NOMO-1 treated with dmso at 0.1 percent for 144 hours (cell line): ENCODE measurements at regions not wholly inside any gene's neighbourhood (a gene's known extent, or its start where the extent isn't known, plus 50 kb on each side); places are given as distances from the start of the nearest gene placed in this dataset.
"Not testable (repeated sequence)": the region's sequence is repeated elsewhere in the genome, so short reads cannot be mapped to it uniquely, and the experiment has no call there.

Experiments used
- DNase-seq: peaks from one replicate; lab custom pipeline; 2025; ENCODE audit not compliant: unreplicated experiment; lab: John Stamatoyannopoulos, UW

DNA sequence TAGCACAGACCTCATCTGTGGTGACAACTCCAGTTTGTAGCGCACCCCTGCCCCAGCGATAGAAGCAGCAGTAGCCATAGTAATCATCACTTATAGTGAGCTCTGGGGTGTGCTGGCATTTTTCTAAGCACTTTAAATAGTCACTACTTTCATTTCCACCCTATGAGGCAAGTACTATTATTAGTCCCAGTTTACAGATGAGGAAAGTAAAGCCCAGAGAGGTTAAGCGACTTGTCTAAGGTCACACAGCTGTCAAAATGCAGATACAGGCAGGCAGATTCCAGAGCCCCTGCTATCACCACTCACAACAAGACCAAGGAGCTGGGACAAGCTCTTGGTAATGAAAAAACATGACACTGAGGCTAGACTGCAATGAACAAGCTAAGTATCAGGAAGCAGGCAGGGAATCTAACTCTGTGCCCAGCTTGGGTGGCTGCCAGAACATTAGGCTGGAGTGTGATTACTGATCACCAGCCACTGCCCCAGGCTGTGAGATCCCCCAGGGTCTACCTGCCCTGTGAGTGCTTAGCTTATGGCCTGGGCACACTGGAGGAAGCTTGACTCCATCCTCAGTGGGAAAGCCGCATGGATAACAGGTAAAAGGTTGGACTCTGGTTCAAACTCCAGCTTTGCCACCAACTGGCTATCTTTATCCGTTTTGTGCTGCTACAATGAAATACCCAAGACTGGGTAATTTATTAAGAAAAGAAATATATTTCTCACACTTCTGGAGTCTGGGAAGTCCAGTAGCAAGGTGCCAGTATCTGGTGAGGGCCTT is 561.1 kb downstream of the MN1 start:
- DNase-seq = no peak

DNA sequence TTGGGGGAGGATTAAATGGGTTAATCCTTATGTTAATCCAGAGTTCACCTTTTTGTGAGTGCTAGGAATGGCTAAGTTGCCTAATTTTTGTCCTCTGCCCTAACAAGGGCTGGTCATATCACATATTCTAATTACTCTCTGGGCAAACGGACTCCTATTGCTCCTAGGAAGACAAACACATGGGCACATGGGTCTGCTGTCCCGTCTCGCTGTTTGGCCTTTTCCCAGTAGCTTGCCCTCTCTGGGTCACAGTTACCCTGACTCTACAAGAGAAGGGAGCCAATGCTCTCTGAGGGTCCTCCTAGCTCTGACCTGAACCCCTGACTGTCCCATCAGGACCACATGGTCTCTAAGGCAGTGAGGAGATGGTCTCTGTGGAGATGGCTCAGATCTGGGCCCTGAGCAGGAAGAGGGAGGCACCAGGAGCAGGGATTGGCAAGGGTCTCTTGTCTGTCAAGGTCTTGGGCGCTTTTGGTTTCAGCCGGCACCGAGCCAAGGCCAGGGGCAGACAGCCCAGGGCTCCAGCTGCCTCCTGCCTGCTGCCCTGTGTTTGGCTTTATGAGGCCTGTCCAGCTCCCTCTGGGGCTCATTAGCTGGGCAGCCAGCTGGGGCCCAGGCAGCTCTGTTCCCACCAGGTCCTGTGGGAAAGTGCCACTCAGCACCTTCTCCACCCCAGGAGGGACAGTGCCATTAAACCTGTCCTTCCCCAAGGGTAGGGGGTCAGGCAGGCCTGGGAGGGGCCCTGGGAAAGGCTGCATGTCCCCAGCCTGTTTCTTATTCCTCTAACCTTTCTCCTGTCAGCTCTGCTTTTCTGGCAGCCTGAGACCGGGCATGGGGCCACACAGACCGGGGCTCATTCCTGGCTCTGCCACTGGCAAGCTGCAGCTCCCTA is 559.9 kb downstream of the MN1 start:
- DNase-seq = no peak

DNA sequence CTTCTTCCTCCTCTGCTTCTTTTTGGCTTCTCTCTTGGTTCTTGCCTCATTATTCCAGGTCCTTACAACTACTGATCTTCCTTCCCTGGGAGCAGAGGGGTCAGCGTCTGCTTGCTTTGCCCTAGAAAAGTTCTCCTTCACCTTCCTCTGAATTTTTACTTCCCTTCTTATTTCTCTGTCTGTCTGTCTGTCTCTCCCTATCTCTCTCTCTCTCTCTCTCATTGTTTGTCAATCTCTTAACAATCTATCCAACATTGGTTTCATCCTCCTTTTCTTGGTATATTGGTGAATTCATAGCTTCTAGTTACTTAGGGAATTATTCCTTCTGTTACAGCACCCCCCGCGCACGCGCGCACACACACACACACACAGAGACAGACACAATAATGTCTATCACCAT is 559.1 kb downstream of the MN1 start:
- no peak for DNase-seq

DNA sequence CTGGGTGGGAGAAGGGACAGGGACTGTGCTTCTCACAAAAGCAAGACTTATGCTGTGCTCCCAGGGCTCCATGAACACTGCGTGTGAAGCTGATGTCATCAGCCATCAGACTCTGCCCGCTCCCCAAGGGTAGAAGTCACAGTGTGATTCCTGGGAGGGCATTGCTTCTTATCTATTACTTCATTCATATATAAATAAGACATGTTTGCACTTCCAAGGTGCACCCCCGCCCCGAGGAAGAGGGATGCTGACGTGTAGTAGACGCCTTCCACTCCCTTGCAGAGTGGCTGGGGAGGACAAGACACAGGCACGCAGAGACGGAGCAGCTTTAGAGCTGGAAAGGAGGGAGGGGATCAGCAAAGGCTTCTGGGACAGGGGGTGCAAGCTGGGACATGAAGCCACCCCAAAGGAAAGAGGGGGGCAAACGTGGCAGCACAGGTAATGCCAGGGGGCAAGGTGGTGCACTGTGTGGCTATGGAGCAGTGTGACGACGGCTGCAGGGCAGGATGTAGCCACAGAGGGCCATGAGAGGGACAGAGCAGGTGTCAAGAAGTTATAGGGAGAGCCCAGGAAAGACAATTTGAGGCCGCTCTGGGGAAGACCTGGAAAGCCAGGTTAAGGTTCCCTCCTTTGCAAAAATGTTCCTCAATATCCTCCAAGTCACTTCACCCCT is 558.5 kb downstream of the MN1 start:
- no peak for DNase-seq

DNA sequence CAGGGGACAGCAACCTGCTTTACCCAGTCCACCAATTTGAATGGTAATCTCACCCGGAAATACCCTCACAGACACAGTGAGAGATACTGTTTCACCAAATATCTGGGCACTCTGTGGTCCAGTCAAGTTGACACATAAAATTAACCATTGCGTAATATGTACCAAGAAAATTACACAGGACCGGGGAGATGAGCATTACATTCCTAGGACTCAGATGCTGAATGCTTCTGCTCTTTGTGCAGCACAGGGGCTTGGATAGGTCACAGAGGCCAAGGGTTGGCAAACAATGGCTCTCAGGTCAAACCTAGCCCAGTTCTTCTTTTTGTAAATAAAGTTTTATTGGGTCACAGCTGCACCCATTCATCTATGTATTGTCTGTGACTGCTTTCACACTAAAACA is 557.2 kb downstream of the MN1 start:
- no peak for DNase-seq

DNA sequence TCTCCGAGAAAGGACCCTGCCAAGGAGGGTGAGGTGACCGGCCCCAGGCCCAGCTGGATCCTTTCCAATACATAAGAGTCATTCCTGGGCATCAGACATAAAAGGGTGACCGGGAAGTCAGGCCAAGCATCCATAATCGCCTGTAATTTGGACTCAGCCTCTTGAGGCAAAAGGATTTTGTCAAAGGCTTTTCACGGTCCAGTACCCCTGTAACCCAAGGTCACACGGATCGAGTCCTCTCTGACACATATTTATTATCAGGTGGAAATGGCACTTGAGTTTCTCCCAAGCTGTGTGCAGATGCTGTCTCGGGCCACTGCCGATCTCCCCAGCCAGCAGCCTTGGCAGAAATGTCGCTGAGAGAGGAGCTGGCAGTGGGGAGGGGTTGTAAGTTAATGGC is 556.5 kb downstream of the MN1 start:
- DNase-seq = no peak

DNA sequence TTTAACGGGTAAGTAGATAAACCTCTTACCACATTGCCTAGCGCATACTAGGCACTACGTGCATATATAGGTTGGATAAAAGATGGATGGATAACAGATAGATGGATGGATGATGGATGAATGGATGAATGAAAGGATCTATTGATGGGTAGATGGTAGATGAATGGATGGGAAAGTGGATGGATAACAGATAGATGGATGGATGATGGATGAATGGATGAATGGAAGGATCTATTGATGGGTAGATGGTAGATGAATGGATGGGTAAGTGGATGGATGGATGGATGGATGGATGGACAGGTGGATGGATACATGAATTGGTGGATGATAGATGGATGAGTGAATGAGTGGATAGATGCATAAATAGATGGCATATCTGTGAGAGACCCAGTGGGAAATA is 555.0 kb downstream of the MN1 start:
- DNase-seq = no peak

DNA sequence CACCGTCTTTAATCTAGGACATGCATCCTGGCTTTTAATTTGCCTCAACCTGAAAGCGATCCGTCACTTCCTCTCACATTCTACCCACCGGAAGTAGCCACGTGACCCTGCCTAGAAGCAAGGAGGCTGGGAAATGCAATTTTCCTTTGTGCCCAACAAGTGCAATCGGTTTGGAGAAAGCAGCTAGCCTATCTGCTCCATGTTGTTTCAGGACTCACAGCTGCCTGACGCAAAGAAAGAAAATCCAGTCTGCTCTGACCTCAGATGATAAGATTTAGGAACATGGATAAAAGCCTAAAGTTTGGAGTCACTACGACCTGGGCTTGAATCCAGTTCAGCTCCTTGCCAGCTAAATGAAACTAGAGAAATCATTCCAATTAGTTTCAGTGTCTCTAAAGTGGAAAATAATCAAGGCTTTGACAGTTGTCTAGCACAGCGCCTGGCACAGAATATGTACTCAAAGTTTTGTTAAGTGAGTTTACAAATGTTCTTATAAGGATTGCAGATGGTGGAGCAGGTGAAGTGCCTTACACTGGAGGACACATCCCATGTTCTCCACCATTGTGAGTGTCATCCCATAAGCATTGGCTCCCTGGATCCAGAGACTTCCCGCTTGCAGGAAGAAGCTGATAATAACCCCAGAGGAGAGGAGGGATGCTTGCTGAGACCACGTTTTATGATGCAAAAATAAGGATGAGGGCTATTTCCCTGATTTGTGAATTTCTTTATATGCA is 553.7 kb downstream of the MN1 start:
- DNase-seq = no peak

DNA sequence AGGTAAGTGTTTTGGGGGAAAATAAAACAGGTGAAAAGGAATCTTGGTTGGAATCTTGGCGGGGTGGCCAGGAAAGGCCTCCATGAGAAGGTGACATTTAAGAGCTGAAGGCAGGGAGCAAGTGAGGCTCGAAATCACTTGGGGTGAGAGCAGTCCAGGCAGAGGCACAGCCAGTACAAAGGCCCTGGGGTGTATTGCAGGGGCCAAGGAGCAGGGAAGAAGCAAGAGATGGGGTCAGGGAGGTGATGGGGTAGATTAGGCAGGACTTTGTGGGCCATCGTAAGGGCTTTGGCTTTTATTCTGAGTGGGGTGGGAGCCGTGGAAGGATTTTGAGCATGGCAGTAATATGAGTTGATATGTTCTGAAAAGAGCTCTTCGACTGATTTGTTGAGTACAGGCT is 551.1 kb downstream of the MN1 start:
- no peak for DNase-seq

DNA sequence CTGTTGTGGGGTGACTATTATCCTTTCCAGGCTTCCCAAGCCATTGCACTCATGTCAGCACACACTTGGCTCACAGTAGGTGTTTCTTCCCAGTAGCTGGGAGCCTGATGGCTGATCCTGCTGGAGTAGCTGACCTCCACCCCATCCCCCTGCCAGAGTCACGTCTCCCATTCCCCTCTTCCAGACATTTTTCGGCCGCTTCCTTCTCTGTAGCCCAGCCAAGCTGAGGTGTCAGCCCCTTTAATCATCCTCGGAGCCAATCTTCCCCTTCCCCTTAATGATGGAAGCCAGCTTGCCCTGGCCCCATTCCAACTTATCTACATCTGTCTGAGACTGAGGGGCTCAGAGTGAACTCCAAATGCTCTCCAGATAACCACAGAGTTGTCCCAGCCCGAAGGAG is 550.7 kb downstream of the MN1 start:
- DNase-seq = no peak

DNA sequence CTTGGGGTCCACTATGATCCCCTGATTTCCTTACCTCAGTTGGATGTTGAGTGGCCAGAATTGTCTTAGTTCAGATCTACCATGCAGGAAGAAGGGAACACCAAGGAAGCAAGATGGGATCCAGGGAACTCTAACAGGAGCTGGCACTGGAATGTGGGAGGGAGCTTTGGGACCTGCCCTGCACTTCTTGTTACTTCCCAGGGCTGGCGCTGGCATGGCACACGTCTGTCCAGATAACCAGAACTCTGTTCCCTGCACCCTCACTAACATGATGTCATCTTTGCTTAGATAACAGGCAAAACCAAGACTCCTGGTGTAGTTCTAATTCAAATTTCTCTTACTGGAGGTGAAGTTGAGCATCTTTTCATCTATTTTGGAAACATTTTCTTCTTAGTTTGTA is 550.0 kb downstream of the MN1 start:
- DNase-seq = no peak

DNA sequence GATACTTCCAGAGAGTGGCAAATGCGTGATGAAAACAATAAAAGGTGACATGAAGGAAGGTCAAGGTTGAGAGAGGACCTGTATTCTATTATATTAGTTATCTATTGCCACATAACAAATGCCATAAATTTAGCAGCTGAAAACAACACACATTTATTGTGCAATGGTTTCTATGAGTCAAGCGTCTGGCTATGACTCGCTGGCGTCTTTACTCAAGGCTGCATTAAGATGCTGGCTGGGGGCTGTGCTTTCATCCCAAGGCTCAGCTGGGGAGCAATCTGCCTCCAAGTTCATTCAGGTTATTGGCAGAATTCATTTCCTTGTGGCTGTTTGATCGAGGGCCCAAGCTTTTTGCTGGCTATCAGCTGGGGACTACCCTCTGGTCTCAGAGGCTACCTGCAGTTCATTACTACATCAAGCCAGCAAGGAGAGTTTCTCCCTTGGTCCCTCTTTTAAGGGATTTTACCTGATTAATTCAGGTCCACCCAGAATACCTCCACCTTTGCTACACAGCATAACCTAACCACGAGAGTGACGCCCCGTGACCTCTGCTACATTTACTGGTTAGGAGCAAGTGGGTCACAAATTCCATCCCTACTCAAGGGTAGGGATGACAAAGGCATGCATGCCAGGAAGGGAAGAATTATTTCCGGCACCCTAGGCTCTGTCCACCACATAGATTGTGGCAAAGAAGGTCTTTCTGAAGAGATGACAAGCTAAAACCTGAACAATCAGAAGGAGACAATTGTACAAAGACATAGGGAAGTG is 549.1 kb downstream of the MN1 start:
- no peak for DNase-seq

DNA sequence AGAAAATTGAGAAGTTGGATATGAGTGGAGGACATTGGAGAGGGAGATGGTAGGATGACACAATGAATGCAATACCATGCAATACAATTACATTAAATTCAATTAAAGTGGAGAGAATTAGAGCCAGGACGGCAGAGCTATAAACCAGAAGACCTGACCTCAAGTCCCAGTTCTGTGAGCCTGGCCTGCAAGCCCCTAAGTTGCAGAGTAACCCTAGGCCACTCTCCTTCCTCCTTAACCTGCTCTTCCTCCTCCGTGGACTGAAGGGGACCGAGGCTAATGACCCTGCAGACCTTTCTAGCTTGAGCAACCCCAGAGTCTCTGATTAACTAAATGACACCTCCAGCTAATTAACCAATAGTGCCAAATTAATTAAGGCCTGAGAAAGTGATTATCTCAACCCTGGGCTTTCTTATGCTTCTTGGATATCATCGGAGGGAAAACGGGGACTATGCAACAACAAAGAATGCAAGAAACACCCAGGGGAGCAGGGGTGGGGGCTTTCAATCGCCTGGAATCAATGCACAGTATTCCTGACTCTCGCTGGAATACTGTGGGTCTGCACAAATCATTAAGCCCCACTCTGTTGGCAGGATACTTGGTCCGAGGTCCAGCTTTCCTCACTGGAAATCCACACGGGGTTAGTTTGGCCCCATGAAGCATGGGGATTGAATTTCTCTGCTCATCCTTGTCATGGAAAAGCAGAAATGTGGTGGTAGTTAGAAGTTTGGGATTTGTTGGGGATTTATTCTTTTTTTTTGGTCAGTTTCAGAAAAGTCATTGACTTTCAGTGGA is 548.3 kb downstream of the MN1 start:
- no peak for DNase-seq

DNA sequence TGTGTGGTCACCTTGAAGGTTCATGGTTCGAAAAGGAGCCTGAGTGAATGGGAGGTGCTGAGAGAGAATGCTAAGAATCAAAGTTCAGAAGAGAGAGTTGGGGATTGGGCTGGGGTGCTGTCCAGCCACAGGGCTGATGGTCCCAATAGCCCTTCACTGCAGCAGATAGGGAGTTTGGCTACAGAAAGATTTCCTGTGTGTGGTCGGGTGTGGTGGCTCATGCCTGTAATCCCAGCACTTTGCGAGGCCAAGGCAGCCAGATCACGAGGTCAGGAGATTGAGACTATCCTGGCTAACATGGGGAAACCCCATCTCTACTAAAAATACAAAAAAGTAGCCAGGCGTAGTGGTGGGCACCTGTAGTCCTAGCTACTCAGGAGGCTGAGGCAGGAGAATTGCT is 547.5 kb downstream of the MN1 start:
- not testable (repeated sequence) for DNase-seq

DNA sequence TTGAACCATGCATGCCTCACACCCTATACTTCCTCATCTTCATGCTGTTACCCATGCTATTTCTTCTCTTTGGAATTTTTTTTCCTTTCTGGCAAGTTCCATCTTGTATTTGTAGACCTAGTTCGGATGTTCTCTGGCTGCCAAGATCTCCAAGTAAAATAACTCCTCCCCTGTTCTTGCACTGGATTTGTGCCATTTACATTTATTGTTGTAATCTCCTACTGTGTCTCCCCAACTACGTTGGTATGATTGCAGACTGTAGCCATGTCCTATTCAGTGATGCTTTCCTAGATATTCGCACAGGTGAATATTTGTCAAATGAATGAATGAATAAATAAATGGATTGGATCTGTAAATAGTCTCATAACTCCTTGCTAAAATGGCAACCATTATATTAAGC is 546.0 kb downstream of the MN1 start:
- no peak for DNase-seq

DNA sequence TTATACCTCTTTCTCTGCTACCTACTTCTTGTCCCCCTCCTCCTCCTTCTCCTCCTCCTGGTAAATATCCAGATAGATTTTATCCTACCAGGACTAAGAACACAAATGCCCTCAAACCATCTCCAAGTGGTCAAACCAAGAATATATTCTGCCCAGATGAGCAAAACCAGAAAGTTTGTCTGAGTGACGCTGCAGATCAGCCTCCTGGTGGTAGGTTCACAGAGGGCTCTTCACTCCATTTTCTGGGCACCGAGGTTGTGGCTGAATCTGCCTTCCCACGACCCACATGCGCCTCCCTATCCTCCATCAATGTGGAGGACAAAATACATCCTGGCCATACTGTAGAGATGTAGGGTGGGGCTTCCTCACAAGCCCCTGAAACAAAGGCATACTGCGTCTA is 543.6 kb downstream of the MN1 start:
- DNase-seq = no peak

DNA sequence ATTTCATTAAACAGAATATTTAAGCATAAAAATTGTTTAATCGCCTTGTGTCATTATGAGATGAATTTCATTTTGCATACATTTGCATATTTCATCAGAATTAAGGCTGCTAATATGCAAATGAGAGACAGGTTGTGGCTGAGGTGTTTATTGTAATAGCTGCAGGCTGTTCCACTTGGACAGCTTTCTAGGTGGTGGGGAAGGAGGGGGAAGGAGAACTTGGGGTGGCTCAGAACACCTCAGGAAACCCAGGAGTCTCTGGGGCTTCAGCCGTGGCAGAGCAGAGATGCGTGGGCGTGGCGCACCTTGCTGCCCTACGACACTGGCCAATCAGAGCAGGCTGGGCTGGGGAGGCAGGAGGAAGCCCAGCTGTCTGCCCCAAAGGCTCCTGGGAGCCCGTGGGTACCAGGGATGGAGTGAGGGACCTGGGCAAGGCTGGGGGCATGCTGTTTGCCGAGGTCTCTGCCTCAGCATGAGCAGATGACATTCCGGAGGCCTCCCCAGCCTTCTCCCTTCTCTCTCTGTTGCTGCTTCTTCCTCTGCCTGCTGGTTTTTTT is 542.9 kb downstream of the MN1 start:
- DNase-seq = no peak

DNA sequence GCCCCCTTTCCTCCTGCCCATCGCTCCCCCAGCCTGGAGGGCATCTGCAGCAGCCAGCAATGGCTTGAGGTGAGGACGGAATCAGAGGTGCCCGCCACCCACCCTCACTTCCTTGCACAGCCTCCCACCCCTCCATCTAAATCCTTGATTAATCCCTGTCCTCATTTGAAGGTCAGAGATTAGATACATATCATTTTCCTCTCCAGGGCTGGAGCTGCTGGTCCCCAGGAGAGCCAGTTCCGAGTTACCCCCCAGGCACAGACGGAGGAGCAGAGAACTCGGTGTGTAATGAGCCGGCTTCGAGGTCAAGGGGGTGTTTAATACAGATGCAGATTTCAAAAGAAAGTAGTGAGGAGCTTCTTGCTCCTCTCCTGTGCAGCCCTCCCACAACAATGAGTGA is 542.1 kb downstream of the MN1 start:
- DNase-seq = no peak

DNA sequence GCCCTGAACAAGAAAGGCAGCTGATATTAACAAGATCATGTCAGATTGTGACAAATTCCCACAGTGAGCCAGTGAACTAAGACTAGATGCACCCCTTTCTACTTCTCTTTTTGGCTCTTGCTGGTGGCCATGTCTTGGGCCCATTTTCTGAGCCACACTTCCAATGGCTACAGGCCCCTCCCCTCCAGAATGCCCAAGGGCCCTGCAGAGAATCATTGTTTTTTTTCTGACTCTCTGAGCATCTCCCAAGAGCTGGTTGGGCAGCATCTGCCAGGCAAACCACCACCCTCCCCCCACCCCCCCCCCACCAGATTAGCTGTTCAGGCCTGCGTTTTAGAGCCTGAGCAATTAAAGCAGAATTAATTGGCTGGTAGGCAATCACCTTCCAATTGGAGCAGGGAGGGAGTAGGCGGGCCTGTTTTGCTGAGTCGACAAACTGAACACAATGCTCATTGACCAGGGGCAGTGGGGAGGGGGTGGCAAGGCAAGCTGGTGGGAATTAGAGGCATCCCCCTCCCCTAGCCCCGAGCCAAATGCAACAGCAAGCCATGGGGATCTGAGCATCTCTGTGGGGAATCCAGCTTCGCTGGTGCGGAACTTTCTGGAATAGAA is 541.4 kb downstream of the MN1 start:
- no peak for DNase-seq
